HFFc6 (cell line): ENCODE measurements at regions not wholly inside any gene's neighbourhood (a gene's known extent, or its start where the extent isn't known, plus 50 kb on each side); places are given as distances from the start of the nearest gene placed in this dataset.

ENCODE experiments used
- DNase-seq: peaks from one replicate; pipeline ENCODE4 v3.0.0-alpha.2; 2018
- H3K27ac Mint-ChIP-seq: 2 replicates; pipeline ENCODE4 v1.8.0; 2020; ENCODE audit warnings: mild to moderate bottlenecking, mixed read lengths
- H3K27me3 Mint-ChIP-seq: 2 replicates; pipeline ENCODE4 v1.8.0; 2021; ENCODE audit warnings: mild to moderate bottlenecking, moderate library complexity, mixed read lengths; ENCODE audit not compliant: insufficient read depth
- H3K36me3 Mint-ChIP-seq: 2 replicates; pipeline ENCODE4 v1.8.0; 2021; ENCODE audit warnings: low read depth, mixed read lengths
- H3K4me1 Mint-ChIP-seq: 2 replicates; pipeline ENCODE4 v1.8.0; 2020; ENCODE audit warnings: low read depth, mixed read lengths
- H3K4me3 Mint-ChIP-seq: 2 replicates; pipeline ENCODE4 v1.8.0; 2020; ENCODE audit warnings: mild to moderate bottlenecking, moderate library complexity, mixed read lengths
- H3K9me3 Mint-ChIP-seq: 2 replicates; pipeline ENCODE4 v1.8.0; 2020; ENCODE audit warnings: mild to moderate bottlenecking, mixed read lengths
- CTCF ChIP-seq: fragments of 200-600 bp; sonication (generic); IDR thresholded peaks from 2 replicates; pipeline ENCODE4 v1.5.0; 2021; ENCODE audit warnings: antibody characterized with exemption, mild to moderate bottlenecking

GRCh38 chr9:2970864-2971263, 127.0 kb upstream of the PUM3 start:
- Mint-ChIP-seq H3K4me3 (no peak overlapping the region), H3K27me3 (no peaks in the 10 kb centered on the region; the same call in 1 of the 2 replicates), H3K4me1 (no peaks in the 10 kb centered on the region), H3K27ac (no peak overlapping the region), H3K36me3 (0 out of 2 replicates have a peak, but pooled peaks cover 12% of the 10 kb centered on the region), H3K9me3 (peaks cover 23% of the 10 kb centered on the region)
- no peak for DNase-seq
- no peak for TF ChIP-seq CTCF

GRCh38 chr9:2967766-2968165, 123.9 kb upstream of the PUM3 start:
- H3K27me3 Mint-ChIP-seq = peaks cover 7% of the 10 kb centered on the region
- no peak overlapping the region for H3K27ac Mint-ChIP-seq
- no peak for DNase-seq
- peaks cover 22% of the 10 kb centered on the region for H3K9me3 Mint-ChIP-seq
- H3K36me3 Mint-ChIP-seq = 0 out of 2 replicates have a peak, but pooled peaks cover 11% of the 10 kb centered on the region
- H3K4me3 Mint-ChIP-seq = no peak overlapping the region
- no peaks in the 10 kb centered on the region for H3K4me1 Mint-ChIP-seq
- TF ChIP-seq CTCF = no peak

GRCh38 chr9:2966565-2967300, 122.8 kb upstream of the PUM3 start:
- no peak overlapping the region for H3K4me3 Mint-ChIP-seq
- TF ChIP-seq CTCF = no peak
- H3K27me3 Mint-ChIP-seq = peaks cover 7% of the 10 kb centered on the region
- H3K9me3 Mint-ChIP-seq = peaks cover 11% of the 10 kb centered on the region
- DNase-seq = no peak
- 0 out of 2 replicates have a peak, but pooled peaks cover under 1% of the 10 kb centered on the region for H3K36me3 Mint-ChIP-seq
- no peaks in the 10 kb centered on the region for H3K4me1 Mint-ChIP-seq
- H3K27ac Mint-ChIP-seq = no peak overlapping the region

- H3K4me1 Mint-ChIP-seq = no peaks in the 10 kb centered on the region
Observed at GRCh38 chr9:2964470-2964869, 120.6 kb upstream of the PUM3 start.

GRCh38 chr9:2963307-2963706, 119.4 kb upstream of the PUM3 start:
- H3K27ac Mint-ChIP-seq = no peak overlapping the region
- DNase-seq = no peak

More at GRCh38 chr9:2964470-2964869, 120.6 kb upstream of the PUM3 start:
- Mint-ChIP-seq H3K27ac (no peak overlapping the region), H3K36me3 (no peaks in the 10 kb centered on the region), H3K4me3 (no peak overlapping the region), H3K9me3 (no peaks in the 10 kb centered on the region; the same call in 1 of the 2 replicates), H3K27me3 (peaks cover 7% of the 10 kb centered on the region; the same call in 1 of the 2 replicates)
- no peak for TF ChIP-seq CTCF
- no peak for DNase-seq

More at GRCh38 chr9:2963307-2963706, 119.4 kb upstream of the PUM3 start:
- no peak for TF ChIP-seq CTCF
- H3K36me3 Mint-ChIP-seq = no peaks in the 10 kb centered on the region
- no peaks in the 10 kb centered on the region for H3K4me1 Mint-ChIP-seq
- no peaks in the 10 kb centered on the region; the same call in 1 of the 2 replicates for H3K9me3 Mint-ChIP-seq
- H3K27me3 Mint-ChIP-seq = peaks cover 7% of the 10 kb centered on the region; the same call in 1 of the 2 replicates
- no peak overlapping the region for H3K4me3 Mint-ChIP-seq
